Activated naive CD4-positive, alpha-beta T cell treated with anti-CD3 and anti-CD28 coated beads, Interleukin-2, amount 50 U/mL, for 72 hours (primary cell): ENCODE measurements at regions not wholly inside any gene's neighbourhood (a gene's known extent, or its start where the extent isn't known, plus 50 kb on each side); places are given as distances from the start of the nearest gene placed in this dataset.
A peak's percentile ranks its signal among the peaks of the same experiment; 100 is the strongest.
"Not testable (repeated sequence)": the region's sequence is repeated elsewhere in the genome, so short reads cannot be mapped to it uniquely, and the experiment has no call there.

ENCODE experiments used
- ATAC-seq, 2 donors: fragments of 150-1000 bp; cut with Tn5 transposase; 2 replicates each; pipeline ENCODE4 v1.10.0; 2021; ENCODE audit warnings: mild to moderate bottlenecking in 2 of 2, moderate library complexity in 2 of 2
- DNase-seq, 2 donors: peaks; one replicate each; pipeline ENCODE4 v3.0.0; 2021 to 2022; ENCODE audit warnings: low spot score in 2 of 2
- H3K27ac Mint-ChIP-seq, 2 donors: one replicate each; pipeline ENCODE4 v1.8.0; 2022; ENCODE audit warnings: mild to moderate bottlenecking in 2 of 2, mixed read lengths in 2 of 2
- H3K36me3 Mint-ChIP-seq, 2 donors: one replicate each; pipeline ENCODE4 v1.8.0; 2022; ENCODE audit warnings: mixed read lengths in 2 of 2
- H3K9me3 Mint-ChIP-seq, 2 donors: one replicate each; pipeline ENCODE4 v1.8.0; 2022; ENCODE audit warnings: mixed read lengths in 2 of 2

GRCh38 chr3:171548917-171549316 is 88.7 kb upstream of the TNIK start:
- DNase-seq = no peak
- H3K9me3 Mint-ChIP-seq = peaks cover 0 to 4% of the 10 kb centered on the region in 2 donors
- H3K36me3 Mint-ChIP-seq = no peaks in the 10 kb centered on the region
- no peak overlapping the region for H3K27ac Mint-ChIP-seq
- no peak for ATAC-seq

DNA sequence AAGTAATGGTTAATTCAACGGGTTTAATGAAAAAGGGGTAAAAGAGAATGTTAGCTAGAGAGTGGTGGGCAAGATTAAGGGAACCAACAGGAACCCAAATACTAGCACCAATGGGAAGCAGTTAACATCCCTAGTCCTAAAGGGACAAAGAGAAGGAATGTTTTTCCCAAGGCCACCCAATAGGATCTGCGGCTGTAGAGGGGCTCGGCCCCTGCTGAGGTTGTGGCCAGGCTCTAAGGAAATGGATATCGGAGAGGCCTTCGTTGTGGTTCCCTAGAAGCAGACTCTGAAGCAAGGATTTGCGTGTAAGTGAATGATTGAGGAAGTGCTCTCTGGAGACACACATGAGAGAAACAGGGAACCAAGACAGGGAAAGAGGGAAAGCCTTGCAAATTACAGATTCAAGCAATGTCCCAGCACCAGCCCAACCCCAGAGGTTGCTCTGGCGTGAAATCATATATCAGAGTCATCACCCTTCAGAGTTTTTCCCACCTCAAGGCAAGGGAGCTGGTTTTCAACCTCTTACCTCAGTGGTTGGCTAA is 83.6 kb upstream of the TNIK start:
- Mint-ChIP-seq H3K9me3 (peaks cover 0 to 4% of the 10 kb centered on the region in 2 donors), H3K27ac (no peak overlapping the region)

GRCh38 chr3:171542976-171543375 is 82.8 kb upstream of the TNIK start:
- no peaks in the 10 kb centered on the region for H3K36me3 Mint-ChIP-seq

More for the DNA sequence above, 83.6 kb upstream of the TNIK start:
- ATAC-seq (no peak), DNase-seq (no peak)
- no peaks in the 10 kb centered on the region for H3K36me3 Mint-ChIP-seq

DNA sequence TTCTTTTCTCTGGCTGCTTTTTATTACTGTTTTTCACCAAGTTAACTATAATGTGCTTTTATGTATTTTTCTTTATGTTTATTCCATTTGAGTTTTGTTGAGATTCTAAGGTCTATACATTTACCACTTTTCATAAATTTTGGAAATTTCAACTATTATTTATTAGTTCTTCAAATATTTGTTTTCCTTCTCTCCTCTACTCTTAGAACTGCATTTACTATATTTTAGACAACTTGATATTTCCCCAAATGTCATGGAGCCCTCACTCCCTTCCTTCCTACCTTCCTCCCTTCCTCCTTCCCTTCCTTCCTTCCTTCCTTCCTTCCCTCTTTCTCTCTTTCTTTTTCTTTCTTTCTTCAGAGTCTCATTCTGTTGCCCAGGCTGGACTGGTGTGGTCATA is 81.4 kb upstream of the TNIK start:
- Mint-ChIP-seq H3K36me3 (no peaks in the 10 kb centered on the region), H3K27ac (no peak overlapping the region), H3K9me3 (no peaks in the 10 kb centered on the region)
- ATAC-seq (no peak), DNase-seq (no peak)

More at GRCh38 chr3:171542976-171543375, 82.8 kb upstream of the TNIK start:
- no peak overlapping the region for H3K27ac Mint-ChIP-seq
- ATAC-seq (no peak), DNase-seq (no peak)
- H3K9me3 Mint-ChIP-seq = no peaks in the 10 kb centered on the region

- Mint-ChIP-seq H3K27ac (no peak overlapping the region), H3K9me3 (no peaks in the 10 kb centered on the region), H3K36me3 (no peaks in the 10 kb centered on the region)
- no peak for DNase-seq
- no peak for ATAC-seq
Observed at GRCh38 chr3:171541181-171541580, 81.0 kb upstream of the TNIK start.

DNA sequence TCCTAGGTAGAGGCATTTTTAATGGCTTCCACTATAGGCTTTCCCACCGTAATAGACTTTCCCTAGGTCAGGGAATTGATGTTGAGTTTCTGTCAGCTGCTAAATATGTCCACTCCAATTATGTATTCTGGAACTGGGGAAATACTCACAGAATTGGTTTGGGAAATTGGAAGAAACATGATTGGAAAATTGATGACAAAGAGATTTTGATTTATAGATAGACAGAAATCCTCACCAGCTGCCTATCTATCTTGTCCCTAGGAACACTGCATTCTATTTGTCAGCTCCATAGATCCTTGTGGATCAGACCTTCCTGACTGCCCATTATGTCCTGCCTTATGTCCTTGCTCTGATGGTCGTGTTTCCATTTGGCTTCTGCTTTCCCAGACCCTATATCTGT is 75.6 kb upstream of the TNIK start:
- DNase-seq (no peak), ATAC-seq (no peak)
- Mint-ChIP-seq H3K27ac (no peak overlapping the region), H3K36me3 (no peaks in the 10 kb centered on the region), H3K9me3 (no peaks in the 10 kb centered on the region)

DNA sequence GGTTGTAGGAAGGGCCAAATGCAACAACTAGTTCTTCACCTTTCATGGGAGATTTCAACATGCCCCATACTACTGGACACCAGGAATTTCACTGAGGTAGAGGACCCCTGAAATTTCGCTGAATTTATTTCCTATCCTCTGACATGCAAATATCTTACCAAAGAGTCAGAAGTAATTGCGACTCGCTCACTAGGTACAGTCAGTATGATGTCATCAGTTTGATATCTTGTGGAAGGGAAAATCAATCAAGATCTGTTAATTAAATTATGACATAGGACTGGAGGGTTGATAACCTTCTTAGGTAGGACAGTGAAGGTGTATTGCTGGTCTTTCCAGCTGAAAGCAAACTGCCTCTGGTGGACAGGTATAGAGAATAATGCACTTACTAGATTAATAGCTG is 74.9 kb upstream of the TNIK start:
- DNase-seq (no peak), ATAC-seq (no peak)
- no peaks in the 10 kb centered on the region for H3K9me3 Mint-ChIP-seq
- no peaks in the 10 kb centered on the region for H3K36me3 Mint-ChIP-seq
- no peak overlapping the region for H3K27ac Mint-ChIP-seq

GRCh38 chr3:171533702-171534101 is 73.5 kb upstream of the TNIK start:
- DNase-seq = no peak
- no peaks in the 10 kb centered on the region for H3K36me3 Mint-ChIP-seq
- ATAC-seq = no peak
- no peaks in the 10 kb centered on the region for H3K9me3 Mint-ChIP-seq
- H3K27ac Mint-ChIP-seq = no peak overlapping the region

GRCh38 chr3:171532294-171532693 is 72.1 kb upstream of the TNIK start:
- Mint-ChIP-seq H3K9me3 (no peaks in the 10 kb centered on the region), H3K27ac (no peak overlapping the region), H3K36me3 (no peaks in the 10 kb centered on the region)
- no peak for ATAC-seq
- no peak for DNase-seq

DNA sequence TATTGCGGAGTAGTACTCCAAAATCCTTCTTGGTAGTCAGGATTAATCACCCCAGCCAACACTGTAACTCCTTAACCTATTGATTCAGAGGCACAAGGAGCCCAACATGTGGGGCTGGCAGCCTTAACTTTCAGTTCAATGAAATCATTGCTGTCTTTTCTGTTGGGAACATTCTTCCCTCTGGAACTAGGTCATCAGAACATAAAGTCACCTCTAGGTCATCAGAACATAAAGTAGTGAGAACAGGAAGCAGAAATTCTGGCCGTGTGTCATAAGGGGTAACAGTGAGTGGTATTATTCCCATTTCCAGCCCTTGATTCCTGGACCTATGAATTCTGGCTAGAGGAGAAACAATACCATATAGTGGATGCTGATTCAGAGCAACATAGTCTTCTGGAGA is 71.5 kb upstream of the TNIK start:
- no peak for DNase-seq
- H3K27ac Mint-ChIP-seq = no peak overlapping the region
- ATAC-seq = no peak
- H3K9me3 Mint-ChIP-seq = no peaks in the 10 kb centered on the region
- no peaks in the 10 kb centered on the region for H3K36me3 Mint-ChIP-seq

GRCh38 chr3:171528102-171528501 is 67.9 kb upstream of the TNIK start:
- Mint-ChIP-seq H3K27ac (no peak overlapping the region), H3K36me3 (no peaks in the 10 kb centered on the region), H3K9me3 (no peaks in the 10 kb centered on the region)
- DNase-seq (no peak), ATAC-seq (no peak)

DNA sequence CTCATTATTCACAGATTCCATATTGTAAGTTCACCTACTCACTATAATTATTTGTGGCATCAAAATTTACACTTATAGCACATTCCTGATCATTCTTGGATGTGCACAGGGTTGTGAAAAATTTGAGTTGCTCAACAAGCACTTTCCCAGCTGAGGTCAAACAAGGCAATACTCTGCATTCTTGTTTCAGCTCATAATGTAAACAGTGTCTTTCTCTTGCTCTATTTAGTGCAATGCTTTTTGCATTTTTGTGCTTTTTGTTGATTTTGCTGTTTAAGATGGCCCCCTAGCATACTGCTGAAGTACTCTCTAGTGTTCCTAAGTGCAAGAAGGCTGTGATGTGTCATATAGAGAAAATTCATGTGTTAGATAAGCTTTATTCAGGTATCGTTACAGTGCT is 66.7 kb upstream of the TNIK start:
- peaks cover 0 to 4% of the 10 kb centered on the region in 2 donors for H3K36me3 Mint-ChIP-seq
- ATAC-seq (no peak), DNase-seq (no peak)
- no peaks in the 10 kb centered on the region for H3K9me3 Mint-ChIP-seq
- H3K27ac Mint-ChIP-seq = no peak overlapping the region

- ATAC-seq (no peak), DNase-seq (no peak)
- H3K36me3 Mint-ChIP-seq = peaks cover 0 to 4% of the 10 kb centered on the region in 2 donors
- no peak overlapping the region for H3K27ac Mint-ChIP-seq
- H3K9me3 Mint-ChIP-seq = no peaks in the 10 kb centered on the region
Observed at GRCh38 chr3:171526146-171526545, 65.9 kb upstream of the TNIK start.

- H3K9me3 Mint-ChIP-seq = no peaks in the 10 kb centered on the region
- DNase-seq (no peak), ATAC-seq (no peak)
- no peak overlapping the region for H3K27ac Mint-ChIP-seq
- H3K36me3 Mint-ChIP-seq = peaks cover 0 to 4% of the 10 kb centered on the region in 2 donors
Observed at GRCh38 chr3:171525437-171525836, 65.2 kb upstream of the TNIK start.

DNA sequence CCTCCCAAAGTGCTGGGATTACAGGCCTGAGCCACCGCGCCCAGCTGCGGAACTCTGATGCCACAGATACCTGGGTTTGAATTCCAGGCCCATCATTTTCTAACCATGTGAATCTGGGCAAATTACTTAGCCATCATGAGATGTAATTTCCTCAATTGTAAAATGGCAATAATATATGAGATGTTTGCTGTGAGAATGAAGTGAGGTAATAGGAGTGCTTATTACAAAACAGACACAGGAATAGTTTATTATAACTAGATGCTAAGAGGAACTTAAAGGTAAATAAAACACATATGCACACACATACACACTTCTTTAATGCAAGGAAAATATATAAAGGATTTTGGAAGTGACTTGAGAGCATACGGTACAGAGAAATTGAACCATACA is 64.7 kb upstream of the TNIK start:
- H3K36me3 Mint-ChIP-seq = peaks cover 0 to 4% of the 10 kb centered on the region in 2 donors
- H3K9me3 Mint-ChIP-seq = no peaks in the 10 kb centered on the region
- ATAC-seq = no peak
- no peak for DNase-seq
- no peak overlapping the region for H3K27ac Mint-ChIP-seq

DNA sequence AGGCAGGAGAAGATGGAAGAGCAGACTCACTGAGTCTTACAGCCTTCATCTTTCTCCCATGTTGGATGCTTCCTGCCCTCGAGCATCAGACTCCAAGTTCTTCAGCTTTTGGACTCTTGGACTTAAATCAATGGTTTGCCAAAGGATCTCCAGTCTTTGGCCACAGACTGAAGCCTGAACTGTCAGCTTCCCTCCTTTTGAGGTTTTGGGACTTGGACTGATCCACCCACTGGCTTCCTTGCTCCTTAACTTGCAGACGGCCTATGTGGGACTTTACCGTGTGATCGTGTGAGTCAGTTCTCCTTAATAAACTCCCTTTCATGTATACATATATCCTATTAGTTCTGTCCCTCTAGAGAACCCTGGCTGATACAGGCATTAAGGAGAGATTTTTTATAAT is 62.4 kb upstream of the TNIK start:
- Mint-ChIP-seq H3K9me3 (no peaks in the 10 kb centered on the region), H3K27ac (no peak overlapping the region), H3K36me3 (peaks cover 0 to 4% of the 10 kb centered on the region in 2 donors)
- ATAC-seq (no peak), DNase-seq (no peak)

- H3K36me3 Mint-ChIP-seq, H3K9me3 Mint-ChIP-seq, DNase-seq, ATAC-seq, H3K27ac Mint-ChIP-seq: not testable (repeated sequence)
Observed at GRCh38 chr3:171519423-171519822, 59.2 kb upstream of the TNIK start.

- Mint-ChIP-seq H3K36me3 (no peaks in the 10 kb centered on the region), H3K9me3 (no peaks in the 10 kb centered on the region), H3K27ac (no peak overlapping the region)
- no peak for DNase-seq
- ATAC-seq = peak in 1 of 2 donors; percentile 41
Observed at GRCh38 chr3:171516765-171517164, 56.6 kb upstream of the TNIK start.

GRCh38 chr3:171514466-171514865 is 54.3 kb upstream of the TNIK start:
- no peak overlapping the region for H3K27ac Mint-ChIP-seq

More at GRCh38 chr3:171514466-171514865, 54.3 kb upstream of the TNIK start:
- ATAC-seq (no peak), DNase-seq (no peak)
- no peaks in the 10 kb centered on the region for H3K9me3 Mint-ChIP-seq
- no peaks in the 10 kb centered on the region for H3K36me3 Mint-ChIP-seq
